GM21723 (cell line): ENCODE measurements at regions not wholly inside any gene's neighbourhood (a gene's known extent, or its start where the extent isn't known, plus 50 kb on each side); places are given as distances from the start of the nearest gene placed in this dataset.

Experiments used
- ATAC-seq: cut with Tn5 transposase; IDR thresholded peaks from one replicate; pipeline ENCODE4 v1.9.1; 2021; ENCODE audit warnings: mild to moderate bottlenecking, moderate library complexity; ENCODE audit not compliant: unreplicated experiment

GRCh38 chr20:48468571-48468970 is 359.2 kb downstream of the PREX1 start:
- no peak for ATAC-seq

- ATAC-seq: no peak
These were observed 360.2 kb downstream of the PREX1 start for GRCh38 chr20:48467622-48468021.

- ATAC-seq: no peak
These were observed 362.5 kb downstream of the PREX1 start for GRCh38 chr20:48465271-48465670.

- no peak for ATAC-seq
These were observed 363.9 kb downstream of the PREX1 start for GRCh38 chr20:48463916-48464315.

GRCh38 chr20:48463096-48463720 is 364.6 kb downstream of the PREX1 start:
- ATAC-seq: no peak

- no peak for ATAC-seq
These were observed 366.1 kb downstream of the PREX1 start for GRCh38 chr20:48461735-48462119.

- ATAC-seq: no peak
These were observed 366.6 kb downstream of the PREX1 start for GRCh38 chr20:48461091-48461734.

- ATAC-seq: no peak
These were observed 367.1 kb downstream of the PREX1 start for GRCh38 chr20:48460681-48461080.

GRCh38 chr20:48459722-48460395 is 367.9 kb downstream of the PREX1 start:
- no peak for ATAC-seq

- ATAC-seq: no peak
These were observed 369.0 kb downstream of the PREX1 start for GRCh38 chr20:48458601-48459385.

- no peak for ATAC-seq
These were observed 369.8 kb downstream of the PREX1 start for GRCh38 chr20:48458003-48458377.

GRCh38 chr20:48457193-48458002 is 370.4 kb downstream of the PREX1 start:
- ATAC-seq: no peak

GRCh38 chr20:48456366-48457192 is 371.2 kb downstream of the PREX1 start:
- no peak for ATAC-seq

- ATAC-seq: no peak
These were observed 372.0 kb downstream of the PREX1 start for GRCh38 chr20:48455651-48456365.

GRCh38 chr20:48454671-48455490 is 372.9 kb downstream of the PREX1 start:
- ATAC-seq: no peak

GRCh38 chr20:48453477-48454093 is 374.2 kb downstream of the PREX1 start:
- no peak for ATAC-seq

- ATAC-seq: no peak
These were observed 376.4 kb downstream of the PREX1 start for GRCh38 chr20:48451401-48451800.
